Fibroblast of skin of left biceps (primary cell): ENCODE measurements at regions not wholly inside any gene's neighbourhood (a gene's known extent, or its start where the extent isn't known, plus 50 kb on each side); places are given as distances from the start of the nearest gene placed in this dataset.

ENCODE experiments used
- DNase-seq, 2 experiments: peaks; one replicate each; pipeline ENCODE4 v3.0.0-alpha.2; 2013; ENCODE audit warnings: low read depth in 2 of 2

DNA sequence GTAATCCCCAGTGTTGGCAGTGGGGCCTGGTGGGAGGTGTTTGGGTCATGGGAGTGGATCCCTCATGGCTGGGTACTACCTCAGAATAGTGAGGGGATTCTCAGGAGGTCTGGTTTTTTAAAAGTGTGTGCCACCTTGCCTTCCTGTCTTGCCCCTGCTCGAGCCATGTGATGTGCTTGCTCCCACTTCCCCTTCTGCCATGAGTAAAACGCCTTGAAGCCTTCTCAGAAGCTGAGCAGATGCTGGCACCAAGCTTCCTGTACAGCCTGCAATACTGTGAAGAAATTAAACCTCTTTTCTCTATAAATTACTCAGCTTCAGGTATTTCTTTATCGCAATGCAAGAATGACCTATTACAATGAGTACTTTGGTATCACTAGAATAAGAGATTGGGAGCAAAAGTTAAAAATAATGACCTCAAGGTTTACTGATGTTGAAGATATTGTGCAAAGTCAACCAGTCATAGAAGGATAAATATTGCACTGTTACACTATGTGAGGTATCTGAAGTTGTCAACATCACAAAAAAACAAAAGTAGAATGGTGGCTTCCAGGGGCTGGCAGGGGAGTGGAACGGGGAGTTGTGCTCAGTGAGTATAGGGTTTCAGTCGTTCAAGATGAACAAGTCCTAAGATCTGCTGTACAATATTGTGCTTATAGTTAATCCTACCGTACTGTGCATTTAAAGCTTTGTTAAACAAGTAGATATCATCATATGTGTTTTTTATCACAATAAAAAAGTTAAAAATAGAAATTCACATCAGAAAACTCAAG lies 938.3 kb upstream of the CNTNAP5 start:
- DNase-seq = no peak

DNA sequence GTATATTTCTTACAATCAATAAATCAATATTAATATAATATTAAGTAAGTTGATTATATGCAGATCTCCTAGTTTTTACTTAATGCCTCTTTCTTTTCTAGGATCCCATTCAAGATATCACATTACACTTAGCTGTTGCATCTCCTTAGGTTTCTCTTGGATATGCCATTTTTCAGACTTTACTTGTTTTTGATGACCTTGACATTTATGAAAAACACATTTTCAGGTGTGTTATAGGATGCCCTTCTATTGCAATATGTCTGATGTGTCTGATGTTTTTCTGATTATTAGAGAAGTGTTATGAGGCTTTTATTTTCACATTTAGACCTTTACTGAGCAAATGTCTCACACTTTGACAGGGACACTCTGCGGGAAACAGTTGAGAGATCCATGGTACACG lies 933.6 kb upstream of the CNTNAP5 start:
- no peak for DNase-seq

DNA sequence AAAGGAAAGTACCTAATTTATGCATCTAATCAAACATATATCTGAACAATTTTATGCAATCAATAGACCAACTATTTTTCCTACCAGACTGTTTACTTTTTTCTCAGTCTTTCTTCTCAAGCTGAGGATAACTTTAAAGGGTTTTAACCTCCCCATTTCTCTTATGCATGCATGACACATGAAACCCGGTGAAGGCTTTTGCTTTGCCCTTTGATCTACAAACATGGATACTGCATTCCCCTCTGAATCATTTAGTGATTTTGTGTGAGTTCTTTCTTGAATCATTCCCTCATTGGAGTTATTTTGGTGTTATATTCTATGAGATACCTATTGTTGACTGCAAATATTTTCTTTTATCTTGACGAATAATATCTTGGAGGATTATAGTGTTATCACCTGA lies 931.9 kb upstream of the CNTNAP5 start:
- DNase-seq = no peak

DNA sequence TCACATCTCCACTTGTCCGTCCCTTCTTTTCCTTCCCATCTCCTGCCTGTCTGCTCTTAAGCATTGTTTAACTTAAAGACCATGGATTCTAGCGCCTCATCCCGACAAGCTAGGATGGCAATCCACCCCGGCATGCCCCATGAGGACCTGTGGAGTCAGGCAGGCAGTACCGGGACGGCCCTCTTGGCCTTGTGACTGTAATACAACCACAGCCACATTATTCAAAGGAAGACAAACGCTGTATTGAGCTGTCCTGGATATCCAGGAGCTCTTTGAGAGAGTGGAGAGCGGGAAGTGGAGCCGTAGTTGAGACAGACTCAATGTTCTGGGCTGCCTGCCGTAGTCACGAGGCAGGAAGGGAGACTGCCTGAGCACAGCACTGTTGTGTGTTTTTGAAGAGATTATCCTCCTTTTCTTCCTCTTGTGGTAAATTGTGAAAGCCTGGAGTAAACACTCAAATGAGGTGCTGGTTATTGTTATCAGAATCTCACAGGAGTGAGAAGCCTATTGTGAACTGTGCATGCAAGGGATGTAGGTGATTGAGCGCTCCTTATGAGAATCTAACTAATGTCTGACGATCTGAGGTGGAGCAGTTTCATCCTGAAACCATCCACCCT lies 929.8 kb upstream of the CNTNAP5 start:
- DNase-seq = no peak

DNA sequence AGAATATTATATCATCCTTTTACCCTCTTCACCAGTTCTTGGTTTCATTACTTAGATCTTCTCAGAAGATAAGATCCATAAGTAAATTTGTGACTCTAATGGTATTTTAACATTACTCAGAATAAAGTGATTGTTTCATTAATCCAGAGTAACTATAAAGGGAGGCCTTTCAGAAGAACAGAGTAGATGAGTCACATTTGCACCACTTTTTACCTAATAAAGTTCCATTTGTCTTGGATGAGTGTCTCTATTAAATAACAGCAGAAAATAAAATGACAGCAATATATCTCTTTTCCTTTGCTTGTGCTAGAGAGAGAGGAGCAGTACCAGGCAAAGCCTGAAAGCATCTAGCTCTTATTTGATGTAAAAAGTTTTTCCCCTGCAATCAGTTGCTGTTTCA lies 926.5 kb upstream of the CNTNAP5 start:
- no peak for DNase-seq

DNA sequence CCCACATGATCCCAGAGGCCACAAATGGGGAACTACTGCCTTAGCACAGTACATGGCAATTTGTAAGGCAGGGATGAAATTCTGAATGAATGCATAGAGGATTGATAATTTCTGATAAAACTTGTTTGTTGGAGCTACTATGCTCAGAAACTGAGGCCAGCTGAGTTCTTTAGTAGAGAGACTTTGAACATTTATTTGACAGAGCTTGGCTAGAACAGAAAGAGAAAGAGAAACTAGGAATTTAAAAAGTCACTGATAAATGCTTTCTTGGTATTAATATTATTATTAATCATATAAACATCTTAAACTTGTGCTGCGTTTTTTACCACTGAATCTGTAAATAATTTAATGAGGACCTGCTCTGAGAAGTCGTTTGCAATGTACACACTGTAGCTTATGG lies 923.7 kb upstream of the CNTNAP5 start:
- DNase-seq = no peak

DNA sequence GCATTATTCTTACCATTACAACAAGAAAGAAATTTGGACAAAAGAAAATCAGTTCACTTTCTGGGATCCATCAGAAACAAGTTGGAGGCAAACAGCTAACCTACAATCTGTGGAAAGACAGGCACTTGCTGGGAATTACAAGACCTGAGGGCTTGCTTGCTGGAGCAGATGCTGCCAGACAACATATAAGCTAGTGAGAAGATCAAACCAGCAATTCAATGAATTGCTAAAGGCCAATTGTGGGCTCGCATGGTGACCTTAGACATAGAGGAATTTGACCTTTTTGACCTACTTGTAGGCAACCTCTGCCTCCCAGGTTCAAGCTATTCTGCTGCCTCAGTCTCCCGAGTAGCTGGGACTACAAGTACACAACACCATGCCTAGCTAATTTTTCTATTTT lies 921.2 kb upstream of the CNTNAP5 start:
- DNase-seq = no peak

DNA sequence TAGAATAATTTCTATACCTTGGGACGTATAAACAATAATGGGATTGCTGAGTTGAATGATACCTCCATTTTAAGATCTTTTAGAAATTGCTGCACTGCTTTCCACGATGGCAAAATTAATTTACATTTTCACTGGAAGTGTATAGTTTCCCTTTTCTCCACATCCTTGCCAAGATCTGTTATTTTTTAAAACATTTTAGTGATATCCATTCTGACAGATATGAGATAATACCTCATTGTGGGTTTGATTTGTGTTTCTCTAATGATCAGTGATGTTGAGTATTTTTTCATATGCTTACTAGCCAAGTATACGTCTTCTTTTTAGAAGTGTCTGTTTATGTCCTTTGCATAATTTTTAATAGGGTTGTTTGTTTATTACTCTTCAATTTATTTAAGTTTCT lies 908.5 kb upstream of the CNTNAP5 start:
- no peak for DNase-seq

DNA sequence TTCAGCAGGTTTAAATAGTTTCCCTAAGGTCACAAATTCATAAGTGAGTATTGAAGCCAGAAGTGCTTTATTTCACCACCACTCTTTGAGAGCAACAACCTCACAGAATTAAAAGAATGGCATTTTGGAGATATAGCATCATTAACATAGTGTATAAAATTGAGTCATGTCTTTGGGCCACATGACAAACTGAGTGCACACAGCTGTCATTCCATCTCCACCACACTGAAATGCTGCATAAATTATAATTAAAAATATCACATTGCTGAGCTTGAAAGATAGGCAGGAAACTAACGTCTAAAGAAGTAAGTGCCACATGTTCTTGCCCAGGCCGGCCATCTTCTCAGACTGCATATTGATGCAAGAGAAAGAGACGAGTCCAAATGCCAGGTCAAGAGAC lies 897.9 kb upstream of the CNTNAP5 start:
- DNase-seq = no peak

DNA sequence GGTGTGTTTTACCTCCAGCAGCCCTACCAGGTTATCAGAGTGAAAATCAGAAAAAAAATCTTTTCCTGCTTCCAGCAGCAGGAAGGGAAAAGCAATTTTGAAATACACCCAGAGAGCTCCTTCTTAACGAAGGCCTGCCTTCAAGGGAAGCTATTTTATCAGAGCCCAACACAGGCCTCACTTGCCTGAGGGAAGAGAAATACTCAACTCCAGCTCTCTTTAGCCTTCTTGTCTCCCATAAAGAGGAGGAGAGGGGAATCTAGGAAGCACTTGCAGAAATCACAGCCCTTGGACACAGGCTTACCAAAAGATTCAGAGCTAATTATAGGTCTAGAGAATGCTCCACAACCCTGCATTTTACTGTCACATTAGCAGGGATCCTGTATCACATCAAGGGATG lies 896.1 kb upstream of the CNTNAP5 start:
- no peak for DNase-seq

DNA sequence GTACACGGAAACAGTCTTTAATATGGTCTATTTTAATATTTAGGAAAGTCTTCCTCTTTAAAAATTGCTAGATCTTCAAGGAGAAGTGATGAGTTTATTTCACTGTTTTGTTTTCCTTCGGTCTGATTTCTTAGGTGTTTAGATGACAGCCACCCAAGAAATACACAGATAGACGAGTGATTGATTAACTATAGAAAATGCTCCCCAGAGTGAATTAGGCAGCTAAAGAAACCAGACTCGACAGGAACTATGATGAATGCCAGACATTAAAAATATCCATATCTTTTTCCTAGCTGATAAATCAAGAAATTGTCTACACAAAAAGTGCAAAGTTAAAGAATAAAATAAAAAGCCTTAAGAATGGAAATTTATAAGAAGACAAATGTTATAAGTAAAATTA lies 888.7 kb upstream of the CNTNAP5 start:
- DNase-seq = no peak

DNA sequence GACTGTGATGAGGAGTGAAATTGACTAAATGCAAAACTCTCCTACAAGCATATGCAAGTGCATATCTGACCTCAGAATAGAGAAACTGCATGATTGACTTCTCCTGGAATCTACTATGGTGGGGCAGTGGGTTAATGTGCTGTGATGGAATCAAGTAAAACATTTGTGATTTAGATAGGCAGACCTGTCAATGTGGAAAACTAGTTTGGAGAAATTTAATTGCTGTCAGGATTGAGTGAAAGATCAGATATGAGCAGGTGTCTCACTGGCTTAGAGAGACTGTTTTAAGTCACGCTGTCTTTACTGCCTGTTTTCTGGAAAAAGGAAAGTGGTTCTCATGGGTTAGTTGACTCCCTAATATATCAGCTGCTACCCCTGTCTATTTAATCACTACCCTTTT lies 881.0 kb upstream of the CNTNAP5 start:
- DNase-seq = no peak

DNA sequence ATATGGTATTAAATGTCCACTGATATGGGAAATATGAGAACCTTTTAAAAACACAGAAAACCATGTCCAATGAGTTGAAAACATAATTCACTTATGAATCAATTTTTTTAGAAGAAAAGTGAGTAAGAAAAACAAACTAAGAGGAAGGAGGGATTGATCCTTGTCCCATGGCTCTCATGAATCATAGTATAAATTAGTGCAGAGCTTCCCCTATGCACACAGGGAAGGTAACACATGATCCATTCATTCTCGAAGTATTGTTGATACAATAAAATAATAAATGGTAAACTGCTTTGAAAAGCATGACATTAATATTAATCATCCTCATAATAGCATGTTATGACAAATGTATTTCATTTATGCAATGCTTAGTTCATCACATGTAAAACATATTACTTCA lies 872.0 kb upstream of the CNTNAP5 start:
- DNase-seq = no peak

DNA sequence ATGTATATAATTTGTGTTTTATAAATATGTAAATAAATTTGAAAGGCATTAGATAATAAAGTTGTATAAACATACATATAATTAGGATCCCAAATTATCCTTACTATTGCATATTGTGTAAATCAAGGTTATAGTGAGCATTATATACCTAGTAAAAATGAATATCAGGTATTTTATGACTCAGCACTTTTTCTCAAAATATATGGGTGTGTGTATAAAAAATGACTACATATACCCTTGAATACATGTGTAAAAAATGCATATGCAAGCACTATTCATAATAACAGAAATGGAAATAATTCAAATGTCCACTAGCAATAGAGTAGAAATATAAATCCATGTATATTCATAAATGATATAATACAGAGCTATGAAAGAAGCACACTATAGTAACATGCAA lies 870.9 kb upstream of the CNTNAP5 start:
- no peak for DNase-seq

DNA sequence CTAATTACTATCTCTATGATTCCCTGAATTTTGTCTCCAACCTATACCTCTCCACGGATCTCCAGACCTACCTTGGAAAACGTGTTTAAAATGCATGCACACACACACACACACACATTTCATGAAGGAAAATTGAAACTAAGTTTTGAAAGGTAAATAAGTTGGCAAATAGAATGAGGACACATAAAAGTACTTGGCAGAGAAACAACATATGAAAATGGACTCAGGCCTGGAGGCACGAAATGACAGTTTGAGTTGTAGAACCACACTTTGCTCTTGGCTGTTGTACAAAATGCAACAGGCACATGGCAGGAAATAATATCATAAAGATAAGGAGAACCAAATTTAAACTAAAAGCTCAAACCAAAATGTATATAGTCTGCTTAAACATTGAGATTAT lies 868.1 kb upstream of the CNTNAP5 start:
- no peak for DNase-seq

DNA sequence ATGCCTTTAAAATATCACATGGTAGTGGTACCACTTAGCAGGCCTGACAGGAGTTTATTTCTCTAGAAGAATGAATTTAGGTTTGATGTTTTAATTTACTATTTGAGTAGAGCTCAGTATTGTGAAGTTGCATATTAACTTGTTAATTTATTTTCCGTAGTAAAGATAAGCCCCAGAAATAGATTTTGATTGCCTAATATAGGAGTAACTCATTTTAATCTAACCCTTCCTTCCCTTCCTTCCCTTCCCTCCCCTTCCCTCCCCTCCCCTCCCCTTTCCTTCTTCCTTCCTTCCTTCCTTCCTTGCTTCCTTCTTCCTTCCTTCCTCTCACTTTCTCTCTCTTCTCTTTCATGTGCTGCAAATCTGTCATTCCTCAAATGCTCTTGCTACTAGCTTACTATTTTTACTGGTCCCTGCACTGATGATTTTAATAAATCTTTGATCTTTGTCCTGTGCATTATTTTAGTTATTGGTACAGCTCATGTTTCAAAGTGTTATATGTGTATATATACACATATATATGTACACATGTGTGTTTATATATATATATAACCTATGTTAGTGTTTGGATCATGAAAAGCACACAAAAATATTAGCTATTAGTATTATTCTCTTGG lies 862.6 kb upstream of the CNTNAP5 start:
- DNase-seq = no peak

DNA sequence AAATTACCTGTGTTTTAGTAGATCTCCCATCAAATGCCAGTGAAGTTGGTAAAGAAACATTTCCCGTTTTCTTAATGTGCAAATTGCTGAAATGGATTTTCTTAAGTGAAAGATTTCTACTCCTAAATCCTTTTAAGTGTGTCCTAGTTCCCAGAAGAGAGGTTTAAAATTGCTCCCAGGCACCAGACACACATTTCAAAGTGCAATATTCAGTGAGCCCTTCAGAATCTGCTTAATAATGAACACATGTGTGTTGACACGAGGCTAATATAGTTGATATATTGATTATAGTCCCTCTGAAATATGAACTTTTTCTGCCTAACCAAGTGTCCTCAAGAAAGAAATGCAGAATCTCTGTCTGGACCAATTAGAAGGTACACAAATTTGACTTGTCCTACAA lies 861.7 kb upstream of the CNTNAP5 start:
- no peak for DNase-seq

DNA sequence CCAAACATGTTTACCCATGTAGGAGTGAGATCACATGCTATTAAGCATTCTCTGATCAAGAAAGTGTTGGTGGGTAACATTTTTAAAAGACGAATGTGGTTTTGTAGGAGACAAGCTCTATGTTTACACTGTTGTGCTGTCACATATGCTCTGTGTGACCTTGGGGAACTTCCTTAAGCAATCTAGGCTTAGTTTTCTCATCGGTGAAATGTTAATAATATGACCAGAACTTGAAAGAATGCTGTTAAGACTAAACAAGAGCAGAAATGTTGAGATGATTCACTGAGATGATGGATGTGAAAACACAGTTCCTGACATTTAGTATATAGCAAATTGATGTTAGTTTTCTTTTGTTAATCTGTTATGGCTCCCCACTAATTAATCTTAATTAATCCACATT lies 860.9 kb upstream of the CNTNAP5 start:
- DNase-seq = no peak

DNA sequence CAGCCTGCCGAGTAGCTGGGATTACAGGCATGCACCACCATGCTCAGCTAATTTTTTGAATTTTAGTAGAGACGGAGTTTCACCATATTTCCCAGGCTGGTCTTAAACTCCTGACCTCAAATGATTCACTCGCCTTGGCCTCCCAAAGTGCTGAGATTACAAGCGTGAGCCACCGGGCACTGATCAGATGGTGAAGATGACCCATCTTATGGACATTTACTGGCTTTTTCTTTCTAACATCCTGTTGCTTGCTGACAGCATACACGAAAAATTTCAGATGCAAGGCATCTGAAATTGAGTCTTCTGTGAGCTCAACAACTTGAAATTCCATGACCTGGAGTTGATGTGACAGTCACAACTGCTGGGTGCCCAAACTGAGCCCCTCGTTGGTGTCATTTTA lies 859.5 kb upstream of the CNTNAP5 start:
- no peak for DNase-seq

DNA sequence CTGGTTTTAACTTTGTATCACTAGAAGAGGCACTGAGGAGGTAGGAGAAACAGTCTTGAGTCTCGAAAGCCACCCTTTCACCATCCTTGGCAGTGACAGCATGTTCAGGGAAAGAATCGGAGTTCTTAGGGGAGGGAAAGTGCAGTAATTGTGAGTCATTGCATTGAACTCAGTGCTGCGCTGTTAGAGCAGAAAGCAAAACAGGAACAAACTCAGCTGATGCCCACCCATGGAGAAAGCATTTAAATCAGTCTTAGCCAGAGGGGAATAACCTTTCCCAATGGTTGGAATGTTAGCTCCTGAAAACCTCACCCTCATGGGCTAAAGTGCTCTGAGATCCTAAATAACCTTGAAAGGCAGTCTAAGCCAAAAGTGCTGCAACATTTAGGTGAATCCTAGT lies 845.6 kb upstream of the CNTNAP5 start:
- DNase-seq = no peak

DNA sequence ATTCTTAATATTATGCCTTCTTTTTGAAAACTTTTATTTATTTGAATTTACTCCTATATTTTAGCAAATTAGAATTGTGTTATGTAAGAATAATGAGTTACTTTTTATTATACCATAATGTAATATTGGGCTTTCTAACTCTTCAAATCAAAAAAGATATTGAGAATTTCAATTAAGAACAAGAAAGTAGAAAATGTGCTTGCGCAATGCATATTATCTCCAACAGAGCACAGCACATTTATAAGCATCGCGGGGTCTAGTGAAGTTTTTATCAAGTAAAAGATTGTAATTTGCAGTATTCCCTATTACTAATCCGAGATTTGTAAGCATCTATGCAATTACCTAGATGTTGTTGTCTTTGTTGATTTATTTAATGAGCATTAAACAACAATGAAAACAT lies 829.1 kb upstream of the CNTNAP5 start:
- no peak for DNase-seq

DNA sequence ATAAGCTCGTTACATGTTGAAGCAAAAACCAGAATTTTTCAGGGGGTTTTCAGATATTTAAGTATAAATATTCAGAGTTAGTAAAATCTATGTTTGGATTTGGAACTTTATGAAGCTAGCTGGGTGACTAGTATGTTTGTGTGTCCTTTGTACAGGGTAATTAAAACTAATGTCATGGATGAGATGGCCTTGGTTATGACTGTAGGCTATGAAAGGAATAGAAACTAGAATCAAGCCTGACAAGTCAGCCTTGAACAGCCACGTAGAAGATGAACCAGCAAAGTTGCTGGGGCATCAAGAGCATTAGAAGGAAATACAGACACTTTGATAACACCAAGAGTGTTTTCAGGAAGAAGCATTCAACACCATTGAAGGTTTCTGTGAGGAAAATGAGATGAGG lies 825.1 kb upstream of the CNTNAP5 start:
- DNase-seq = no peak

DNA sequence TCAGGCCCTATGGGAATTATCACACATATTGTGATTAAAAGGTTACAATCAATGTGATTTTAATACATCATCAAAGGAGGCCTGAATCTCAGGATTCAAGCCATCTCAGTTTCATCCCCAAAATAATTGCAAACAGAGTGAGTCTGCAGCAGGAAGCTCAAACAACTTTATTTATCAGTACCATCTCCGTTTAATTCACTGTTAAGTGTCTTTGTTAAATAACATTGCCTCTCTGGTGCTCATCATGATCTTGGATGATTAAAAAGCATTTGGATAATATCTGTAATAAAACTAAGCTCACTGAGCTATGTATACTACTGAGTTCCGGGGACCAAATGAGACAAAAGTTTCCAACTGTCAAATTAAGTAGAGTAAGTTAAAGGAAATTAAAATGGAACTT lies 817.8 kb upstream of the CNTNAP5 start:
- no peak for DNase-seq

DNA sequence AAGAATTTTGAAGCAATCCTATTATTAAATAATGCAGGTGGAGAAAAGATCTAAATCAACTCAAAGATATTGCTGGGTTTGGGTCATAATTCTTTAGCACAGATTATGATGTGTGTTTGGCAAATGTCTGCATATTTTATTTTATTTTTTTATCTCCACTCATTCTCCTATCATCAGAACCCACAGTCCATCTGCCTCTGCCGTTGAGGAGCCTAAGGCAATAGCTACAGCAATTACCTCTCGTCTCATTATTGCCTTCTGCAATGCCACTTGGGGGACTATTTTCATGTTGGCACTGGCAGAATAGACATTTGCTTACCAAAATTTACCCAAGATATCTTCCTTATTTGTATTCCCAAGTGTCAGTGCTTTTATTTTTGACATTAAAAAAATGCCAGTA lies 815.9 kb upstream of the CNTNAP5 start:
- no peak for DNase-seq
